Fibroblast of the aortic adventitia (primary cell): ENCODE measurements at regions not wholly inside any gene's neighbourhood (a gene's known extent, or its start where the extent isn't known, plus 50 kb on each side); places are given as distances from the start of the nearest gene placed in this dataset.

Source experiments
- DNase-seq: peaks from one replicate; pipeline ENCODE4 v3.0.0-alpha.2; 2010; ENCODE audit warnings: low read depth
- H3K4me3 ChIP-seq: 2 replicates; pipeline ENCODE4 v1.5.1; 2011; ENCODE audit warnings: low read depth, mild to moderate bottlenecking, control low read depth, low read length, moderate library complexity
- TF ChIP-seq, protein P1 (sequence below): IDR thresholded peaks from 2 replicates; pipeline ENCODE4 v1.5.1; 2011; ENCODE audit warnings: mild to moderate bottlenecking, low read length, control low read depth, inconsistent platforms; ENCODE audit not compliant: insufficient read depth

GRCh38 chr2:122993592-122993991, 1031.5 kb upstream of the CNTNAP5 start:
- TF ChIP-seq, protein P1, sequence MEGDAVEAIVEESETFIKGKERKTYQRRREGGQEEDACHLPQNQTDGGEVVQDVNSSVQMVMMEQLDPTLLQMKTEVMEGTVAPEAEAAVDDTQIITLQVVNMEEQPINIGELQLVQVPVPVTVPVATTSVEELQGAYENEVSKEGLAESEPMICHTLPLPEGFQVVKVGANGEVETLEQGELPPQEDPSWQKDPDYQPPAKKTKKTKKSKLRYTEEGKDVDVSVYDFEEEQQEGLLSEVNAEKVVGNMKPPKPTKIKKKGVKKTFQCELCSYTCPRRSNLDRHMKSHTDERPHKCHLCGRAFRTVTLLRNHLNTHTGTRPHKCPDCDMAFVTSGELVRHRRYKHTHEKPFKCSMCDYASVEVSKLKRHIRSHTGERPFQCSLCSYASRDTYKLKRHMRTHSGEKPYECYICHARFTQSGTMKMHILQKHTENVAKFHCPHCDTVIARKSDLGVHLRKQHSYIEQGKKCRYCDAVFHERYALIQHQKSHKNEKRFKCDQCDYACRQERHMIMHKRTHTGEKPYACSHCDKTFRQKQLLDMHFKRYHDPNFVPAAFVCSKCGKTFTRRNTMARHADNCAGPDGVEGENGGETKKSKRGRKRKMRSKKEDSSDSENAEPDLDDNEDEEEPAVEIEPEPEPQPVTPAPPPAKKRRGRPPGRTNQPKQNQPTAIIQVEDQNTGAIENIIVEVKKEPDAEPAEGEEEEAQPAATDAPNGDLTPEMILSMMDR = no peak
- DNase-seq = no peak
- no peak overlapping the region for H3K4me3 ChIP-seq

GRCh38 chr2:122999258-122999657, 1025.8 kb upstream of the CNTNAP5 start:
- H3K4me3 ChIP-seq = no peak overlapping the region
- TF ChIP-seq, protein P1 = no peak
- DNase-seq = no peak

DNA sequence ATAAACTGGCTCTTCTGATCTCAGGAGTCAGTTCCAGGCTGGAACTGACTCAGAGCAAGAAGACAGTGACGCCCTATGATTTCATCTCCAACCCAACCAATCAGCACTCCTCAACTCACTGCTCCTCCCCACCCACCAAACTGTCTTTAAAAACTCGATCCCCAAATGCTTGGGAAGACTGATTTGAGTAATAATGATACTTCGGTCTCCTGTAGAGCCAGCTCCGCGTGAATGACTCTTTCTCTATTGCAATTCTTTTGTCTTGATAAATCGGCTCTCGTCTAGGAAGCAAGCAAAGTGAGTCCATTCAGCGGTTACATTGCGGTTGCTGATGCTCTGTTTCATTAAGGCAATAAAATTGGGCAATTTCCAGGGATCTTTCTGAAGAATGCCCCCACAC, 1025.3 kb upstream of the CNTNAP5 start:
- DNase-seq = no peak
- no peak overlapping the region for H3K4me3 ChIP-seq
- TF ChIP-seq, protein P1 = no peak

DNA sequence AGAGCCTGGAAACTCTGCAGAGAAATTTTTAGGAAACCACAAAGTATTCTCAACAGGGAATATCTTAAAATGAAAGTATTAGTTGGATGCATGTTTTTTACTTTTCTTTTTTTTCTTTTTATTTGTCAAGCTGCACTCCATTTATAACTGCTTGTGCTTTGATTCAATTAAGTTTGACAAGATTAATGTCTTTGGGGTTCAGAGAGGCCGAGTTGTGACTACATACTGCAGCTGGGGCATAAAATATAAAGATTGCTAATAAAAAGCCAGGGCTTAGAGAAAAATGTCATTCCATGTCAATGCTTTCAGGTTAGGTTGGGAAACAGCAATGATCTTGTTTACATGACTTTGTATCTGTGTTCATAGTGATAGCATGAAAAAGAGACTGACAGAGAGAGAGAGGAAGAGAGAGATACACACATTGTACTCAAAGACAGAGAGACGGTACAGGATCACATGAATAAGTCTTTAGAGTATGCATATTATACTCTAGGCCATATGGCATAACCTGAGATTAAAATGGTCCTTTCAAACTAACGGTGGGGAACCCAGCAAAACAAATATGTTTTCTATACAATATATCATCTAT, 1022.3 kb upstream of the CNTNAP5 start:
- DNase-seq = no peak
- no peak overlapping the region for H3K4me3 ChIP-seq
- TF ChIP-seq, protein P1 = no peak

- DNase-seq = no peak
- TF ChIP-seq, protein P1 = no peak
- H3K4me3 ChIP-seq = no peak overlapping the region
These were observed 1009.9 kb upstream of the CNTNAP5 start for GRCh38 chr2:123015186-123015585.

DNA sequence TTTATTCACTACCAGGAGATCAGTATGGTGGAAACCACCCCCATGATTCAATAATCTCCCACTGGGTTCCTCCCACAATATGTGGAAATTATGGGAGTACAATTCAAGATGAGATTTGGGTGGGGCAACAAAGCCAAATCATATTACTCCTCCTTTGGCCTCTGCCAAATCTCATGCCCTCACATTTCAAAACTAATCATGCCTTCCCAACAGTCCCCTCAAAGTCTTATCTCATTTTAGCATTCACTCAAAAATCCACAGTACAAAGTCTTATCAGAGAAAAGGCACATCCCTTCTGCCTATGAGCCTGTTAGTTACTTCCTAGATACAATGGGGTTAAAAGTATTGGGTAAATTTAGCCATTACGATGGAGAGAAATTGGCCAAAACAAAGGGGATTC, 989.5 kb upstream of the CNTNAP5 start:
- no peak overlapping the region for H3K4me3 ChIP-seq
- no peak for DNase-seq
- TF ChIP-seq, protein P1 = no peak

GRCh38 chr2:123036300-123036699, 988.8 kb upstream of the CNTNAP5 start:
- TF ChIP-seq, protein P1 = no peak
- DNase-seq = no peak
- no peak overlapping the region for H3K4me3 ChIP-seq
